ENCODE measurements at regions not wholly inside any gene's neighbourhood (a gene's known extent, or its start where the extent isn't known, plus 50 kb on each side); places are given as distances from the start of the nearest gene placed in this dataset.

GRCh38 chr16:55041540-55042234 is 111.0 kb downstream of the IRX5 start:
- DNase-seq (ENCODE audit: low read depth, low spot score) = no peak

GRCh38 chr16:55042556-55043432 is 112.1 kb downstream of the IRX5 start:
- no peak for DNase-seq (ENCODE audit: low read depth, low spot score)

GRCh38 chr16:55043499-55043898 is 112.8 kb downstream of the IRX5 start:
- no peak for DNase-seq (ENCODE audit: low read depth, low spot score)

GRCh38 chr16:55044201-55044975 is 113.7 kb downstream of the IRX5 start:
- DNase-seq (ENCODE audit: low read depth, low spot score) = no peak

GRCh38 chr16:55045329-55045728 is 114.7 kb downstream of the IRX5 start:
- no peak for DNase-seq (ENCODE audit: low read depth, low spot score)

- DNase-seq (ENCODE audit: low read depth, low spot score) = no peak
Measured at GRCh38 chr16:55045756-55046460, 115.2 kb downstream of the IRX5 start.

GRCh38 chr16:55046513-55046912 is 115.8 kb downstream of the IRX5 start:
- no peak for DNase-seq (ENCODE audit: low read depth, low spot score)

GRCh38 chr16:55046916-55047315 is 116.3 kb downstream of the IRX5 start:
- no peak for DNase-seq (ENCODE audit: low read depth, low spot score)

- no peak for DNase-seq (ENCODE audit: low read depth, low spot score)
Measured at GRCh38 chr16:55047331-55047730, 116.7 kb downstream of the IRX5 start.

- DNase-seq (ENCODE audit: low read depth, low spot score) = no peak
Measured at GRCh38 chr16:55047903-55048497, 117.3 kb downstream of the IRX5 start.

- no peak for DNase-seq (ENCODE audit: low read depth, low spot score)
Measured at GRCh38 chr16:55048745-55049144, 118.1 kb downstream of the IRX5 start.

GRCh38 chr16:55051571-55052347 is 121.1 kb downstream of the IRX5 start:
- DNase-seq (ENCODE audit: low read depth, low spot score) = no peak

- DNase-seq (ENCODE audit: low read depth, low spot score) = no peak
Measured at GRCh38 chr16:55052348-55052734, 121.7 kb downstream of the IRX5 start.

GRCh38 chr16:55052741-55053415 is 122.2 kb downstream of the IRX5 start:
- DNase-seq (ENCODE audit: low read depth, low spot score) = no peak

GRCh38 chr16:55055262-55055661 is 124.6 kb downstream of the IRX5 start:
- DNase-seq (ENCODE audit: low read depth, low spot score) = no peak

GRCh38 chr16:55056585-55057401 is 126.1 kb downstream of the IRX5 start:
- no peak for DNase-seq (ENCODE audit: low read depth, low spot score)

GRCh38 chr16:55057866-55058265 is 127.2 kb downstream of the IRX5 start:
- no peak for DNase-seq (ENCODE audit: low read depth, low spot score)

- no peak for DNase-seq (ENCODE audit: low read depth, low spot score)
Measured at GRCh38 chr16:55058576-55058975, 127.9 kb downstream of the IRX5 start.

GRCh38 chr16:55059146-55059545 is 128.5 kb downstream of the IRX5 start:
- no peak for DNase-seq (ENCODE audit: low read depth, low spot score)

Data from activated CD4-positive, CD25-positive, alpha-beta regulatory T cell treated with anti-CD3 and anti-CD28 coated beads, Interleukin-2, amount 50 U/mL, for 16 hours (primary cell).